ENCODE measurements at regions not wholly inside any gene's neighbourhood (a gene's known extent, or its start where the extent isn't known, plus 50 kb on each side); places are given as distances from the start of the nearest gene placed in this dataset.
A peak's percentile ranks its signal among the peaks of the same experiment; 100 is the strongest.

DNA sequence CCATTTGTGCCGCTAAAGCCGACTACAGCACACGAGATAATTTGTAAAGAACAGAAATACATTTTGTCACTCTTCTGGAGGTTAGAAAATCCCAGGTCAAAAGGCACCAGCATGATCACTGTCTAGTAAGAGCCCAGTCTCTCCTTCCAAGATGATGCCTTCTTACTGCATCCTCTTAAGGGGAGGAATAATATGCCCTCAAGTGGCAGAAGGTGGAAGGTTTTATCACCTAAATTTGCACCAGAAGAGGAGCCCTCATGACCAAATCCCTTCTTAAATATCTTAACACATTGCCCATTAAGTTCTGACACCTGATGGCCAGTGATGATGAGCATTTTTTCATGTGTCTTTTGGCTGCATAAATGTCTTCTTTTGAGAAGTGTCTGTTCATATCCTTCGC lies 326.7 kb upstream of the RGS18 start:
- TF ChIP-seq, protein P1, sequence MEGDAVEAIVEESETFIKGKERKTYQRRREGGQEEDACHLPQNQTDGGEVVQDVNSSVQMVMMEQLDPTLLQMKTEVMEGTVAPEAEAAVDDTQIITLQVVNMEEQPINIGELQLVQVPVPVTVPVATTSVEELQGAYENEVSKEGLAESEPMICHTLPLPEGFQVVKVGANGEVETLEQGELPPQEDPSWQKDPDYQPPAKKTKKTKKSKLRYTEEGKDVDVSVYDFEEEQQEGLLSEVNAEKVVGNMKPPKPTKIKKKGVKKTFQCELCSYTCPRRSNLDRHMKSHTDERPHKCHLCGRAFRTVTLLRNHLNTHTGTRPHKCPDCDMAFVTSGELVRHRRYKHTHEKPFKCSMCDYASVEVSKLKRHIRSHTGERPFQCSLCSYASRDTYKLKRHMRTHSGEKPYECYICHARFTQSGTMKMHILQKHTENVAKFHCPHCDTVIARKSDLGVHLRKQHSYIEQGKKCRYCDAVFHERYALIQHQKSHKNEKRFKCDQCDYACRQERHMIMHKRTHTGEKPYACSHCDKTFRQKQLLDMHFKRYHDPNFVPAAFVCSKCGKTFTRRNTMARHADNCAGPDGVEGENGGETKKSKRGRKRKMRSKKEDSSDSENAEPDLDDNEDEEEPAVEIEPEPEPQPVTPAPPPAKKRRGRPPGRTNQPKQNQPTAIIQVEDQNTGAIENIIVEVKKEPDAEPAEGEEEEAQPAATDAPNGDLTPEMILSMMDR (conservative IDR thresholded peaks at IDR 0.05; ENCODE audit: low read length), result 0 out of 2 replicates have a peak, but pooled peaks have one; percentile 32
- no peak for TF ChIP-seq EZH2phosphoT487 (IDR thresholded peaks at IDR 0.05; ENCODE audit: borderline replicate concordance, low read depth, low read length)

Measured in OCI-LY7 (cell line).